Neural cell (in vitro differentiated cells): ENCODE measurements at regions not wholly inside any gene's neighbourhood (a gene's known extent, or its start where the extent isn't known, plus 50 kb on each side); places are given as distances from the start of the nearest gene placed in this dataset.

ENCODE experiments used
- H2AFZ ChIP-seq: fragments of 200-600, 300-800 bp; sonication (generic), shearing (Covaris generic); 2 replicates; pipeline ENCODE4 v1.6.0; 2014; ENCODE audit warnings: low read depth, mild to moderate bottlenecking, antibody characterized with exemption, low read length, moderate library complexity
- H3F3A ChIP-seq: fragments of 200-600 bp; shearing (Covaris generic); 2 replicates; pipeline ENCODE4 v1.6.1; 2016; ENCODE audit warnings: mild to moderate bottlenecking, moderate library complexity, mixed read lengths, antibody characterized with exemption, low read length; ENCODE audit not compliant: insufficient read depth, poor library complexity, severe bottlenecking
- H3K27ac ChIP-seq: fragments of 200-600, 300-800 bp; sonication (generic), shearing (Covaris generic); 2 replicates; pipeline ENCODE4 v1.5.1; 2014; ENCODE audit warnings: mild to moderate bottlenecking, low read length, moderate library complexity
- H3K27me3 ChIP-seq: fragments of 300-800, 200-600 bp; sonication (generic), shearing (Covaris generic); 2 replicates; pipeline ENCODE4 v1.6.0; 2014; ENCODE audit warnings: mild to moderate bottlenecking, low read depth, low read length, moderate library complexity; ENCODE audit not compliant: insufficient read depth
- H3K36me3 ChIP-seq: fragments of 300-800, 200-600 bp; sonication (generic), shearing (Covaris generic); 2 replicates; pipeline ENCODE4 v1.5.1; 2014; ENCODE audit warnings: mild to moderate bottlenecking, antibody characterized with exemption, low read length, moderate library complexity; ENCODE audit not compliant: insufficient read depth
- H3K4me2 ChIP-seq: fragments of 300-800, 200-600 bp; sonication (generic), shearing (Covaris generic); 2 replicates; pipeline ENCODE4 v1.6.0; 2014; ENCODE audit warnings: mild to moderate bottlenecking, low read length
- H3K4me3 ChIP-seq: fragments of 300-800, 200-600 bp; sonication (generic), shearing (Covaris generic); 2 replicates; pipeline ENCODE4 v1.5.1; 2014; ENCODE audit warnings: mild to moderate bottlenecking, low read length, moderate library complexity
- H3K79me2 ChIP-seq: fragments of 200-600 bp; shearing (Covaris generic); replicated peaks from 2 replicates; pipeline ENCODE4 v1.6.0; 2014; ENCODE audit warnings: mild to moderate bottlenecking, low read length, moderate library complexity; ENCODE audit not compliant: insufficient read depth
- H3K9ac ChIP-seq: fragments of 300-800, 200-600 bp; sonication (generic), shearing (Covaris generic); 2 replicates; pipeline ENCODE4 v1.6.1; 2016; ENCODE audit warnings: mild to moderate bottlenecking, low read length, mixed read lengths
- H3K9me2 ChIP-seq: fragments of 200-600 bp; shearing (Covaris generic); 2 replicates; pipeline ENCODE4 v1.6.1; 2016; ENCODE audit warnings: mild to moderate bottlenecking, low read length, mixed read lengths; ENCODE audit not compliant: insufficient read depth
- H3K9me3 ChIP-seq: fragments of 200-600, 300-800 bp; sonication (generic), shearing (Covaris generic); 2 replicates; pipeline ENCODE4 v1.6.1; 2016; ENCODE audit warnings: mild to moderate bottlenecking, mixed run types, low read length, moderate library complexity, mixed read lengths
- H4K20me1 ChIP-seq: fragments of 200-600 bp; shearing (Covaris generic); 2 replicates; pipeline ENCODE4 v1.6.1; 2016; ENCODE audit warnings: mild to moderate bottlenecking, mixed run types; ENCODE audit not compliant: insufficient read depth
- EP300 ChIP-seq: fragments of 450-650 bp; conservative IDR thresholded peaks from 2 replicates; pipeline ENCODE4 v1.6.1; 2014; ENCODE audit warnings: antibody characterized with exemption, mild to moderate bottlenecking, moderate library complexity; ENCODE audit not compliant: poor library complexity, severe bottlenecking
- EZH2 ChIP-seq: fragments of 200-600, 300-800 bp; shearing (Covaris generic), sonication (generic); IDR thresholded peaks from 2 replicates; pipeline ENCODE4 v1.6.1; 2014; ENCODE audit warnings: antibody characterized with exemption, low read length, borderline replicate concordance, mild to moderate bottlenecking; ENCODE audit not compliant: insufficient read depth, poor library complexity, severe bottlenecking
- MXI1 ChIP-seq: fragments of 450-650 bp; conservative IDR thresholded peaks from 2 replicates; pipeline ENCODE4 v1.6.1; 2014; ENCODE audit warnings: antibody characterized with exemption, mild to moderate bottlenecking; ENCODE audit not compliant: poor library complexity, severe bottlenecking
- POLR2AphosphoS5 ChIP-seq: IDR thresholded peaks from 2 replicates; pipeline ENCODE4 v1.6.1; 2012
- RAD21 ChIP-seq: fragments of 450-650 bp; conservative IDR thresholded peaks from 2 replicates; pipeline ENCODE4 v1.6.1; 2014; ENCODE audit warnings: antibody characterized with exemption, mild to moderate bottlenecking, moderate library complexity
- SMC3 ChIP-seq: fragments of 450-650 bp; conservative IDR thresholded peaks from 2 replicates; pipeline ENCODE4 v1.6.1; 2014; ENCODE audit warnings: antibody characterized with exemption, mild to moderate bottlenecking, moderate library complexity; ENCODE audit not compliant: poor library complexity
- TAF1 ChIP-seq: IDR thresholded peaks from 2 replicates; pipeline ENCODE4 v1.6.1; 2012; ENCODE audit warnings: low read depth
- TF ChIP-seq, protein P1 (sequence below): fragments of 450-650 bp; IDR thresholded peaks from 2 replicates; pipeline ENCODE4 v1.5.1; 2014; ENCODE audit warnings: antibody characterized with exemption, mild to moderate bottlenecking, moderate library complexity; ENCODE audit not compliant: poor library complexity, severe bottlenecking
- TF ChIP-seq, protein P2 (sequence below): IDR thresholded peaks from 2 replicates; pipeline ENCODE4 v1.6.1; 2012; ENCODE audit warnings: borderline replicate concordance

DNA sequence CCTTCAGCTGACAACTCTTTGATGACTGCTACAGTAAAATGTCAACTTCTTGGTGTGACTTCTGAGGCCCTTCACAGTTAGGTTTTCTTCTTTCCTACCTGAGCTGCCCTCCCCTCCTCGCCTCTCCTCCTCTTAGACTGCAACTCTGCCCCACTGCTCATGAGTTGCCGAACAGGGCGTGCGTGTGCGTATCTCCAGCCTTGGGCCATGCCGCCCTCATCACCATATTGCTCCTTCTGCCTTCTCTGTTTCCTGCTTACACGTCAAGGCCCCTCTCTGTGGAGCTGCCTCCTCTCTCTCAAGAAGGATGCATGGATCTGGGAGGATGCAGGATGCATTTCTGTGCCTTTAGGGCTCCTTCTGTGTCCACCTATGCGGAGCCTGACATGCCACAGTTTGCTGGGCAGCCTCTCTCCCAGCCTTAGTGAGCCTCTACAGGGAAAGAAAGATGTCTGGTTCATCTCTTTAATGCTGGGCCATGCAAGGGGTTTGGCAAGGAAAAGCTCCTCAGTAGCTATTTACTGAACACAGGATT is 205.9 kb downstream of the RPLP1 start:
- no peak overlapping the region for H3K27ac ChIP-seq
- TF ChIP-seq, protein P1, sequence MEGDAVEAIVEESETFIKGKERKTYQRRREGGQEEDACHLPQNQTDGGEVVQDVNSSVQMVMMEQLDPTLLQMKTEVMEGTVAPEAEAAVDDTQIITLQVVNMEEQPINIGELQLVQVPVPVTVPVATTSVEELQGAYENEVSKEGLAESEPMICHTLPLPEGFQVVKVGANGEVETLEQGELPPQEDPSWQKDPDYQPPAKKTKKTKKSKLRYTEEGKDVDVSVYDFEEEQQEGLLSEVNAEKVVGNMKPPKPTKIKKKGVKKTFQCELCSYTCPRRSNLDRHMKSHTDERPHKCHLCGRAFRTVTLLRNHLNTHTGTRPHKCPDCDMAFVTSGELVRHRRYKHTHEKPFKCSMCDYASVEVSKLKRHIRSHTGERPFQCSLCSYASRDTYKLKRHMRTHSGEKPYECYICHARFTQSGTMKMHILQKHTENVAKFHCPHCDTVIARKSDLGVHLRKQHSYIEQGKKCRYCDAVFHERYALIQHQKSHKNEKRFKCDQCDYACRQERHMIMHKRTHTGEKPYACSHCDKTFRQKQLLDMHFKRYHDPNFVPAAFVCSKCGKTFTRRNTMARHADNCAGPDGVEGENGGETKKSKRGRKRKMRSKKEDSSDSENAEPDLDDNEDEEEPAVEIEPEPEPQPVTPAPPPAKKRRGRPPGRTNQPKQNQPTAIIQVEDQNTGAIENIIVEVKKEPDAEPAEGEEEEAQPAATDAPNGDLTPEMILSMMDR, result no peak
- TF ChIP-seq SMC3 (no peak), POLR2AphosphoS5 (no peak), TAF1 (no peak), EZH2 (no peak)
- TF ChIP-seq, protein P2, sequence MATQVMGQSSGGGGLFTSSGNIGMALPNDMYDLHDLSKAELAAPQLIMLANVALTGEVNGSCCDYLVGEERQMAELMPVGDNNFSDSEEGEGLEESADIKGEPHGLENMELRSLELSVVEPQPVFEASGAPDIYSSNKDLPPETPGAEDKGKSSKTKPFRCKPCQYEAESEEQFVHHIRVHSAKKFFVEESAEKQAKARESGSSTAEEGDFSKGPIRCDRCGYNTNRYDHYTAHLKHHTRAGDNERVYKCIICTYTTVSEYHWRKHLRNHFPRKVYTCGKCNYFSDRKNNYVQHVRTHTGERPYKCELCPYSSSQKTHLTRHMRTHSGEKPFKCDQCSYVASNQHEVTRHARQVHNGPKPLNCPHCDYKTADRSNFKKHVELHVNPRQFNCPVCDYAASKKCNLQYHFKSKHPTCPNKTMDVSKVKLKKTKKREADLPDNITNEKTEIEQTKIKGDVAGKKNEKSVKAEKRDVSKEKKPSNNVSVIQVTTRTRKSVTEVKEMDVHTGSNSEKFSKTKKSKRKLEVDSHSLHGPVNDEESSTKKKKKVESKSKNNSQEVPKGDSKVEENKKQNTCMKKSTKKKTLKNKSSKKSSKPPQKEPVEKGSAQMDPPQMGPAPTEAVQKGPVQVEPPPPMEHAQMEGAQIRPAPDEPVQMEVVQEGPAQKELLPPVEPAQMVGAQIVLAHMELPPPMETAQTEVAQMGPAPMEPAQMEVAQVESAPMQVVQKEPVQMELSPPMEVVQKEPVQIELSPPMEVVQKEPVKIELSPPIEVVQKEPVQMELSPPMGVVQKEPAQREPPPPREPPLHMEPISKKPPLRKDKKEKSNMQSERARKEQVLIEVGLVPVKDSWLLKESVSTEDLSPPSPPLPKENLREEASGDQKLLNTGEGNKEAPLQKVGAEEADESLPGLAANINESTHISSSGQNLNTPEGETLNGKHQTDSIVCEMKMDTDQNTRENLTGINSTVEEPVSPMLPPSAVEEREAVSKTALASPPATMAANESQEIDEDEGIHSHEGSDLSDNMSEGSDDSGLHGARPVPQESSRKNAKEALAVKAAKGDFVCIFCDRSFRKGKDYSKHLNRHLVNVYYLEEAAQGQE, result no peak
- no peak overlapping the region for H2AFZ ChIP-seq
- no peaks in the 10 kb centered on the region for H3K36me3 ChIP-seq
- H3K9me3 ChIP-seq, result no peaks in the 10 kb centered on the region
- H3K4me2 ChIP-seq, result no peak overlapping the region
- no peaks in the 10 kb centered on the region for H3F3A ChIP-seq
- no peaks in the 10 kb centered on the region for H3K27me3 ChIP-seq
- no peaks in the 10 kb centered on the region for H3K9me2 ChIP-seq
- H3K9ac ChIP-seq, result no peak overlapping the region
- H3K4me3 ChIP-seq, result no peak overlapping the region
- H4K20me1 ChIP-seq, result no peaks in the 10 kb centered on the region
- no peaks in the 10 kb centered on the region for H3K79me2 ChIP-seq

DNA sequence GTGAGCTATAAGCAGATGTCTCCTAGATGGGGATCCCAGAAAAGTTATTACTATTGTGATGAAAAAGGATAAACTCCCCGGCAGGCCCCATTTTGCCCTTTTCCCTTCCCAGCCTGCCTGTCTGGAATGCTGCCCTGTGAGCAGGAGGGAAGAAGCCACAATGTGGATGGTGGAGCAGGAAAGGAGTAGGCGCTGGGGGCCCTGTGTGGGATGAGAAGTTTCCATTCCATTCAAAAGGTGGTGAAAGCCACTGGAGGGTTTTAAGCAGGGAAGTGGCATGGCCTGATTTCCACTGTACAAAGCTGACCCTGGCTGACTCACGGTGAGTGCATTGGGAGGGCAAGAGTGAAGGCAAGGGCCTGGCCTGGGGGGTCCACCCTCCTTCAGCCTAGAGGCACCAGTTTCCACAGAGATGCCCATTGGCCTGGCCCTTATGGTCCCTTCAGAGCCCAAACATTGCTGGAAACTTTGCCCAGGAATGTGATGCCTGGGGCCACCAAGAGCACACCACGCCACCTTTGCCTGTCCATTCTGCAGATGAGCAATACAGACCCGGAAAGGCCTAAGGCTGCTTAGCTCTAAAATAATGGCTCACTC is 206.9 kb downstream of the RPLP1 start:
- Histone ChIP-seq H3K9me3 (no peaks in the 10 kb centered on the region), H4K20me1 (no peaks in the 10 kb centered on the region), H3F3A (no peaks in the 10 kb centered on the region), H2AFZ (no peak overlapping the region), H3K27ac (no peak overlapping the region), H3K36me3 (no peaks in the 10 kb centered on the region), H3K79me2 (no peaks in the 10 kb centered on the region), H3K9ac (no peak overlapping the region), H3K4me2 (no peak overlapping the region), H3K4me3 (no peak overlapping the region), H3K9me2 (no peaks in the 10 kb centered on the region), H3K27me3 (no peaks in the 10 kb centered on the region)
- TF ChIP-seq EZH2, result no peak
- no peak for TF ChIP-seq SMC3
- TF ChIP-seq EP300, result no peak
- TF ChIP-seq, protein P2, result no peak
- no peak for TF ChIP-seq MXI1
- no peak for TF ChIP-seq TAF1
- TF ChIP-seq, protein P1, result no peak
- no peak for TF ChIP-seq POLR2AphosphoS5
- TF ChIP-seq RAD21, result no peak
